ENCODE measurements at regions not wholly inside any gene's neighbourhood (a gene's known extent, or its start where the extent isn't known, plus 50 kb on each side); places are given as distances from the start of the nearest gene placed in this dataset.
"Not testable (repeated sequence)": the region's sequence is repeated elsewhere in the genome, so short reads cannot be mapped to it uniquely, and the experiment has no call there.

DNA sequence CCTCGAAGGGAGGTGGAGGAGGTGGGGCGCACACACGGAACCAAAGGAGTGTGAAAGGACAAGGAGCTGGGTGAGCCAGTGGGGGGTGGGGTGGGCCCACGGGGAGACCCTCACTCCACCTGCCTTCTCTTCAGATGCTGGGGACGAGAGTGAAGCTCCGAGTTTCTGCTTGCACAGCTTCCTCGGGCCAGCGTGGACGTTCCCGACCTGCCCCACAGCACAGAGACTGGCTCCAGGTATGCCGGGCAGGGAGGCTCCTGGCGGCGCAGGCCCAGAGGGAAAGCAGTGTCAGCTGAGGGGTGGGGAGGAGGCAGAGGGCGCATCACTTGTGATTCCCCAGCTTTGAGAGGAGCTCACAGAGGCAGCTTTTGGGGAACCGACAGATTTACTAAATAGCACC is 98.5 kb upstream of the RPS6KA2 start:
- DNase-seq (ENCODE audit: low spot score), result no peak

DNA sequence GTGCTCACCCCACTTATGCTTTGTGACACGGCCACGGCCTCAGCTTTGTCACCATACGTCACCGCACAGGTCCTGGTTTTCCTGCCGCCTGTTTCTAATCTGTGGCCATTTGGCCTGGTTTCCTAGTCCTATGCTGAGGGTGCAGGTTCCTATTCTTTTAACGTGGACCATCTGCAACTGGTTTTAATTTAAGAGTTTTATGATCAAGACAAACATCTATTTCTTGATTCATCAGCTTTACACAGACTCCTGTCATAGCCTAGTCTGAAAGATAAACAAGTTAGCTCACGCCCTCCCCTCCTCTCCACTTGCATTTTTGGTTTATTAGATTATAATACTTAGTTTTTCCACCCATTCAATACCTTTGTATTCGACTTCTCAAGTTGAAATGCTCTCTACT is 97.5 kb upstream of the RPS6KA2 start:
- no peak for DNase-seq (ENCODE audit: low spot score)

DNA sequence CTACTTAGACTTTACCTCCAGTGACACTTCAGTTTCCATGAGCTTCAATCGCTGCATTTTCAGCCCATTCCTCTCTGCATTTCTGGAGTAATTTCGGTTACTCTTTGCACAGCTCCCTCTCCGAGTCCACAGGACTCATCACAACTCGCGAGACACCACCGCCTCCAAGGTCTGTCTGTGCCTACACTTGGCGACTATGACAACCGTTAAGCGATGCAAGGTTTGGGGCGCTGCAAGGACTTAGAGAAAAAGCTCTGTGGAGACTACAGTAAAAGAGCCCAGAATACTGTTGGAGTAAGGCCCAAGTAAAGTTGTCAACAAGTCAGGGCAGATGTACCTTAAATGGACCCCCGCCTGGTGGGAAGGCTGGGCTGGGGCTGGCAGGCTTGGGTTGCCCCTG is 95.7 kb upstream of the RPS6KA2 start:
- DNase-seq (ENCODE audit: low spot score), result no peak

GRCh38 chr6:166721576-166721975 is 94.5 kb upstream of the RPS6KA2 start:
- DNase-seq (ENCODE audit: low spot score), result no peak

DNA sequence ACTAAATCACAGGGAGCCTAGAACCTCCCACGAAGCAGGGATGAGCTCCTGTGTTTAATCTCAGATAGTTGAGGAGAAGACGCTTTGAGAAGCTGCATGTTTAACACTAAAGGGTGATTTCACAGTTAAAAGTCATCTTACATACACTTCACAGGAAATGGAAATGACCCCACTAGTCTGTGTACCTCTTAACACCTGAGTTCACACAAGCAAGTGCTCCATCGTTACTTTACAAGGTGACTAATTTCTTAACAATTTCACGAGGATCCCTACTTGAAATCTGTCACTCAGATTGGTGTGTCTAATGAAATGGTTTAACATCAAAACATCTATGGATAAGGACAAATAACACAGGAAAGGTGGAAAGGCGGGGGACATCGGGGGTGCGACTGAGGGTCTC is 93.8 kb upstream of the RPS6KA2 start:
- DNase-seq (ENCODE audit: low spot score), result no peak

GRCh38 chr6:166719019-166719418 is 92.0 kb upstream of the RPS6KA2 start:
- DNase-seq (ENCODE audit: low spot score), result no peak

DNA sequence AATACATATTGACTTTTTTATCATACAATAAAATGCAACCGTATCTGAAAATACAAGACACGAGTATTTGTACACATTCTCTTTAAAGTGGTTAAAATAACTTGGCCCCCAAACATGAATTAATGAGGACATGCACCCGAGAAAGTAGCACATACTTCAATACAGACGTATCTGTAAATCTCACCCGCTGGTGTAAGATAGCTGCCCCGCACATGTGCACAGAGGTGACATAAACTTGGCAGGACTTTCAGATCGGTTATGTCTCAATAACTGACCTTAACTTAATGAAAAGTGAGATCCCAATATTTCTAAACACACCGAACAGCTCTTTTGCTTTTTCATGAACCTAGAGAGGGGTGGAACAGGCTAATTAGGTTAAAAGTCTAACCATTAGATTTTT is 91.5 kb upstream of the RPS6KA2 start:
- no peak for DNase-seq (ENCODE audit: low spot score)

DNA sequence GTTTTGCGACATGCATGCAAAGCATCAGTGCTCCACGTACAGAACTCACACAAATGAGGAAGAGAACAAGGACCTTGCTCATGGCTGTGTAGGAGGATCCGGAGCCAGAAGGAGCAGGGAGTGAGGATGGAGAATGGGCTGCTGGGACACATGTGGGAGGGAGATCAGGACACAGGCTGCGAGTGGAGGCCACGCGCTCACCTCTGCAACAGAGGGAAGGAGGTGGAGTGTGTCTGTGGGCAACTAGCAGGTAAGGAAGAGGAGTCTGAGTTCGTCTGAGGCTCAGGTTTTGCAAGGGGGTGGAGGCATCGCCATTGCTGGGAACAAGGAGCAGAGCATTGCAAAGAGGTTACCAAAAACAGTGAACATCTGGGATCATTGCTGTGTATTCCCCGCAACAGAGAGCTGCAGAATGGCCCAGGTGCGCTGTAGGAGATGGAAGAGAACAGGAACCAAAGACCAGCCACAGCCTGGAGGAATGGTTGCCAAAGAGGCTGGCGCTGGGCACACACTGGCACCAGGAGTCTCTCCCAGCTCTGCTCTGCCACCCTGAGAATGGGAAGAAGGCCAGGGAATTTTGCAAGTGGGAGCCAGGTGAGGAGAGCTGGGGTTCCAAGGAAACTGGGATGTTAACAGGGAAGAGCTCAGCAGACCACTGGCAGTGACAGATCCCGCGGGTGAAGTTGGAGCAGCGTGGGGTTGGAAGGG is 90.0 kb upstream of the RPS6KA2 start:
- DNase-seq (ENCODE audit: low spot score), result no peak

DNA sequence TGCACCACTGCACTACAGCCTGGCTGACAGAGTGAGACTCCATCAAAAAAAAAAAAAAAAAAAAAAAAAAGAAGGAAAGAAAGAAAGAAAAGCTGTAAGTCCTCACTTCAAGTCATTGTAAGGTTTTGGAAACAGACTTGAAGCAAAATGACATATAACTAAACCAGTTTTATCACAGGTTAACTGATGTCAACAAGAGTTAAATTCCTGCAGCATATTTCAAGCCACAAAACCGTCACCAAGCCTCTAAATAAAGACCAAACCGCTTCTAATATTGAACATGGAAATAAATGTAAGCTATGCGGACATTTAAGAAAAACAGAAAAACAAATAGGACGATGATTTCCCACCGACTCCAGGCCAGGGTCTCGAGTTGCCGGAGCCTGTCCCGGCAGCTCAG is 88.9 kb upstream of the RPS6KA2 start:
- DNase-seq (ENCODE audit: low spot score), result no peak

DNA sequence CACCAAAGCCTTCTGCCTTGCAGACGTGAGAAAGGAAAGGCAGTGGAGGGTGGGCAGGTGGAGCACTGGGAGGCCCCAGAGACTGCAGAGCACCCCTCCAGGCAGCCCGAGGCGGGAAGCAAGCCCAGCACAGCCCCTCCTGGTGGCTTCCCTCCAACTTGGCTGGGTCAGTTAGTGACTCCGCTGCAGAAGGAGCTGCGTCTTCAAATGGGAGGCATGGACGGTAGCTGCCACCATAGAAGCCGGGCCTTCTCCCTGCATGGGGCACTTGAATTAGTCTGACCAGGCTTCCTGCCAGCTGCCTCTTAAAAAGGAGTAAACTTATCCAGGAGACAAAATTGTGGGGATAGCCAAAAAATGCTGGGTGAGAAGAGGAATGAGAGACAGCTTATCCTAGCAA is 88.0 kb upstream of the RPS6KA2 start:
- no peak for DNase-seq (ENCODE audit: low spot score)

GRCh38 chr6:166714581-166714980 is 87.5 kb upstream of the RPS6KA2 start:
- no peak for DNase-seq (ENCODE audit: low spot score)

- no peak for DNase-seq (ENCODE audit: low spot score)
Observed at GRCh38 chr6:166714187-166714510, 87.1 kb upstream of the RPS6KA2 start.

DNA sequence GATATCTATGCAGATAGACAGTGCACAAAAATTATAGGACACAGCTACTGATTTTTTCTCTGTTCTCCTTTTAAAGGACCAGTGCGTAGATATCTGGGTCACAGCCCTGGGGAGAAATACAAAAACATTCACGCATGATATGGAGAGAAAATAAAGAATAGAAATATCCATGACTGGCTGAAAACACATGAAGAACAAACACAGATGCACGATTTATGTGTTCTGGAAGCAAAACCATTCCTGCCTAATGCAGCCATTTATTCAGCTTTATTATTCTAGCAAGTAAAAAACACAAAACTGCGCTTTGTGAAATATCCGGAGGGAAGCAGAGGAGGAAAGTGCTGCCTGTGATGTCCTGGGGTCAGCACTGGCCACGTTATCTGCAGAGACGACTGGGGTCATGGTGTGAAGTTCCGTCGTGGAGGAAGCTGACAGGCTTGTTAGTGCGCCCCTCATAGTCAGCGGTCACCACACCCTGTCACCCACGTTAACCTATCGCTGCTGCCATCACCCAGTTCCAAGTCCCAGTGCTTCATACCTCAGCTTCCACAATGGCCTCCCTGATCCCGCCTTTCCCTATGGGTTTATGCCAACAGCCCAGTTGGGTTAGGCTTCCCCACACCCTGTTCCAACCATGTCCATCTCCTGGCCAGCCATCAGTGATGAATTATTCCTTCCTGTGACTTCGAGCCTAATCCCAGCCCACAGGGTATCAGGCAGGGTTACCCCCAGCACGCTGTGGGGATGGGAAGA is 86.6 kb upstream of the RPS6KA2 start:
- no peak for DNase-seq (ENCODE audit: low spot score)

- no peak for DNase-seq (ENCODE audit: low spot score)
Observed at GRCh38 chr6:166712286-166713228, 85.5 kb upstream of the RPS6KA2 start.

- no peak for DNase-seq (ENCODE audit: low spot score)
Observed at GRCh38 chr6:166710084-166710483, 83.0 kb upstream of the RPS6KA2 start.

- DNase-seq (ENCODE audit: low spot score), result no peak
Observed at GRCh38 chr6:166708460-166708859, 81.4 kb upstream of the RPS6KA2 start.

GRCh38 chr6:166707045-166707444 is 80.0 kb upstream of the RPS6KA2 start:
- DNase-seq (ENCODE audit: low spot score), result peak; percentile 64

GRCh38 chr6:166705069-166705468 is 78.0 kb upstream of the RPS6KA2 start:
- no peak for DNase-seq (ENCODE audit: low spot score)

GRCh38 chr6:166704171-166704570 is 77.1 kb upstream of the RPS6KA2 start:
- no peak for DNase-seq (ENCODE audit: low spot score)

DNA sequence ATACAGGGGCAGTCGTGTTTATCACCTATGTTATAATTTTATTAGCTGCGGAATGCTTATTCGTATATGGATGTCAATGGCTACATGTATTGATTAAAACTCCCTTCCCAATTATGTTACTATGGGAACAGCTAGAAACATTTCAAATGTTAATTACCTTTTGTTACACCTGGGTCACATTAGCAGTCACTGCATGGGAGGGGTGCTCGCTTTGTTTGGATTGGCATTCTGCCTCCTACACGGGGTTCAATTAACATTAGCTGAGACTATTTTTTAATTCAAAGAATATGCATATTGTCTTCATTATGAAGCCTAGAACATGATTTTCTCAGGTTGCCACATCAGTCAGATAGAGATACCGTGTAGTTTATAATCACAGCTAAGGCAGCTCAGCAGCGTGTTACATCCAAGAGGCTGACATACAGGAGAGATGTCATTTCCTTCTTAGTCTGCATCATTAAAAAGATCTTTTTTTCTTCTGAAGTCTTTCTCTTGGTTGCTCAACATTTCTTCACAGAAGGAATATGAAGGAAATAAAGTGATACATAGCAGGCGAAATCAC is 76.2 kb upstream of the RPS6KA2 start:
- DNase-seq (ENCODE audit: low spot score), result no peak

DNA sequence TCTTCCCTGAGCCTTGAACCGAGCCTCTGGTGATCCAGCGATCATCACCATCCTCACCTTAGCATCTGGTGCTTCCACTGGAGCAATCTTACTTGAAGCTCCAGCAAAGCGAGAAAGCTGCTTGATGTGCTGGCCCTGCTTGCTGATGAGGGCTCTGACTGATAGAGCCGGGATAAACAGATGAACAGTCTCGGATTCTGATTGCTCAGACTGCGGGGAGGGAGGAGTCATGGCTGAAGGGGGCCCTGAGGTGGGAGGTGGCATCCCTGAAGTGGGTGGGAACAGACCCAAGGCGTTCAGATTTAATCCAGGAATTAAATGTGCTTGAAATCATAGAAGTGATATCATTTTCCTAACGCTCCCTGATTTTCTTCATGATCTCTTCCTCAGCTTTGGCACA is 74.4 kb upstream of the RPS6KA2 start:
- not testable (repeated sequence) for DNase-seq (ENCODE audit: low spot score)

DNA sequence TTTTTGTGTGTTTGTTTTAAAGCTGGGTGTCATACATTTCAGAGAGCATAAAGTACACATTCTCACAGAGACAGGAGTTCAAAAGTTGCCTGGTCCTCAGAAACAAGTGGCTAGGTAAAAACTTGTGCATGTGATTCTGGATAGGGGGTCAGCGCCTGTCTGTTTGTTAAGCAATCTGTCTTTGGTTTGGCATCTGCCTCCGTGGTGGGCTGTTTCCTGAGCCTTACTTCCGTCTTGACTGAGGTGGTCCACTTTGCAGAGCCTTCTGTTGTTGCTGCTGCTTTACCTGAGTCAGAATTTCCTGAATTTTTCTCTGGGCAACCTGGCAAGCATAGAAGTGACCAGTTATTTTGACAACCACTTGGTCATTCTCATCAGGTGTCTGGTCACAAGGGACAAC is 73.8 kb upstream of the RPS6KA2 start:
- DNase-seq (ENCODE audit: low spot score), result not testable (repeated sequence)

Measured in HT-29 (cell line).